GM21717 (cell line): ENCODE measurements at regions not wholly inside any gene's neighbourhood (a gene's known extent, or its start where the extent isn't known, plus 50 kb on each side); places are given as distances from the start of the nearest gene placed in this dataset.

ENCODE experiments used
- ATAC-seq: cut with Tn5 transposase; IDR thresholded peaks from one replicate; pipeline ENCODE4 v1.9.1; 2021; ENCODE audit warnings: mild to moderate bottlenecking, moderate library complexity; ENCODE audit not compliant: unreplicated experiment

- ATAC-seq: no peak
Observed at GRCh38 chr12:42648061-42648460, 58.5 kb upstream of the PRICKLE1 start.

GRCh38 chr12:42643881-42644579 is 54.5 kb upstream of the PRICKLE1 start:
- no peak for ATAC-seq

GRCh38 chr12:42641221-42641885 is 51.8 kb upstream of the PRICKLE1 start:
- no peak for ATAC-seq

GRCh38 chr12:42640391-42640790 is 50.8 kb upstream of the PRICKLE1 start:
- no peak for ATAC-seq

- no peak for ATAC-seq
Observed at GRCh38 chr12:42639556-42639955, 50.0 kb upstream of the PRICKLE1 start.
